ENCODE measurements at regions not wholly inside any gene's neighbourhood (a gene's known extent, or its start where the extent isn't known, plus 50 kb on each side); places are given as distances from the start of the nearest gene placed in this dataset.

- no peak for DNase-seq
- H3K56ac ChIP-seq (ENCODE audit: low read length) = no peak overlapping the region
- H4K8ac ChIP-seq (ENCODE audit: low read depth, low read length) = no peak overlapping the region
- no peak overlapping the region for H2AK5ac ChIP-seq (ENCODE audit: low read length)
- H3K23ac ChIP-seq (ENCODE audit: low read length) = no peak overlapping the region
- H3K18ac ChIP-seq (ENCODE audit: low read length) = no peak overlapping the region
- no peaks in the 10 kb centered on the region for H3K79me1 ChIP-seq (ENCODE audit: low read length)
- H3K4ac ChIP-seq (ENCODE audit: low read depth, low read length) = no peak overlapping the region
- no peak overlapping the region for H2BK5ac ChIP-seq (ENCODE audit: low read length)
- H4K5ac ChIP-seq (ENCODE audit: low read length) = no peak overlapping the region
- no peak overlapping the region for H3K4me2 ChIP-seq (ENCODE audit: low read length)
- H3K79me2 ChIP-seq (ENCODE audit: control insufficient read depth, insufficient read depth, low read length) = no peaks in the 10 kb centered on the region
- H3K4me1 ChIP-seq (ENCODE audit: control insufficient read depth, low read depth, low read length) = no peaks in the 10 kb centered on the region
- no peak overlapping the region for H3K4me3 ChIP-seq (ENCODE audit: low read length)
- H3K9ac ChIP-seq (ENCODE audit: low read length) = no peak overlapping the region
- H2BK15ac ChIP-seq (replicated peaks; ENCODE audit: low read depth) = no peak overlapping the region
- H3K27ac ChIP-seq (ENCODE audit: low read depth, low read length) = no peak overlapping the region
- WGBS (ENCODE audit: extremely low coverage, insufficient coverage, low lambda C conversion rate) = no CpG with 5 or more reads among the region's 7 CpGs
- no peak overlapping the region for H2BK120ac ChIP-seq (ENCODE audit: low read depth, low read length)
- H3K27me3 ChIP-seq (ENCODE audit: insufficient read depth, low read length, poor library complexity) = no peaks in the 10 kb centered on the region
- no peaks in the 10 kb centered on the region for H3K36me3 ChIP-seq (ENCODE audit: control insufficient read depth, insufficient read depth, low read length)
These were observed 87.4 kb upstream of the THBS2 start for GRCh38 chr6:169341065-169341464.

DNA sequence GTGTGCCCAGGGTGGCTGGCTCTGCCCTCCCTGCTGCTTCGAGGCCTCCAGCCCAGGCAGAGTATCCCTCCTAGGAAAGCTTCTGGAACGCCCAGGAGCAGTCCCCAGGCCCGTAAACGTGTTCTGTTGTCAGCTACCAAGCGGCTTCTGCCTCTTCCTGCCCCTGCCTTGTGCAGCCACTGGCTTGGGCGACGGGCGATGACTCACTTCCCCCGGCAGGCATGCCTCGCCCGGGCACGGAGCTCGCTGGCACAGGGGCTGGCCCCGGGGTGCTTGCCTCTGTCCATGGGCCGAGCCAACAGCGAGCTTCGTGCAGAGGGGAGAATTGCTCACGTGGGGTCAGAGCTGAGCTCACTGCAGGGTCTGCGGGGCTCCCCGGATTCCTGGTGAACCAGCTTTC is 86.7 kb upstream of the THBS2 start:
- Histone ChIP-seq H2BK120ac (ENCODE audit: low read depth, low read length) (no peak overlapping the region), H3K4me1 (ENCODE audit: control insufficient read depth, low read depth, low read length) (no peaks in the 10 kb centered on the region), H3K27ac (ENCODE audit: low read depth, low read length) (no peak overlapping the region)

DNA sequence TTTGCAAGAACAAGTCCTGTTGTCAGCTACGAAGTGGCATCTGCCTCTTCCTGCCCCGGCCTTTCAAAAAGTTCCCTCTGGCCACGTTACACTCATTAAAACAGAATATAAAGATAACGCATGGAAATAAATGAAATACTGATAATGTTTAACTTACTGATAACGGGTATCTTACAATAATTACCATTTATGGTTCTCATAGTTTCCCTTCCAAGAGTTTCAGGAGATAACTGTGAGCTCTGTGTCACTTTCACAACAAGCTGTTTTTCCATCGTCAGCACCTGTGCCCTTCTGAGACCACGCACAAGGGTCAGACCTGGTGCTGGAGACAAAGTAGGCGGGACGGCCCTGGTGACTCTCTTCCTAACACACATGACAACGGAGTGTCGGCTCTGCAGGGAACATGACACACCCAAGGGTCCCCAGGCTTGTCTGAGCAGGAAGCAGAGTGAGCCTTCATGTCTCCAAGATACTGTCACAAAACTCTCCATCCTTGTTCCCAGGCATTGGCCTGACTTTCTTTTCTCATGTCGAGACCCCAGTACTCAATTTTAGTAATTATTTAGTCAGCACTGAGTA is 86.2 kb upstream of the THBS2 start:
- Histone ChIP-seq H3K9ac (ENCODE audit: low read length) (no peak overlapping the region), H3K27me3 (ENCODE audit: insufficient read depth, low read length, poor library complexity) (no peaks in the 10 kb centered on the region), H3K18ac (ENCODE audit: low read length) (no peak overlapping the region), H3K4me3 (ENCODE audit: low read length) (no peak overlapping the region), H3K79me2 (ENCODE audit: control insufficient read depth, insufficient read depth, low read length) (no peaks in the 10 kb centered on the region), H2BK120ac (ENCODE audit: low read depth, low read length) (no peak overlapping the region), H2AK5ac (ENCODE audit: low read length) (no peak overlapping the region), H3K36me3 (ENCODE audit: control insufficient read depth, insufficient read depth, low read length) (no peaks in the 10 kb centered on the region), H3K23ac (ENCODE audit: low read length) (no peak overlapping the region), H4K5ac (ENCODE audit: low read length) (no peak overlapping the region), H3K56ac (ENCODE audit: low read length) (no peak overlapping the region), H2BK15ac (replicated peaks; ENCODE audit: low read depth) (no peak overlapping the region), H4K8ac (ENCODE audit: low read depth, low read length) (no peak overlapping the region), H3K79me1 (ENCODE audit: low read length) (no peaks in the 10 kb centered on the region), H3K4me2 (ENCODE audit: low read length) (no peak overlapping the region), H3K27ac (ENCODE audit: low read depth, low read length) (no peak overlapping the region), H3K4me1 (ENCODE audit: control insufficient read depth, low read depth, low read length) (no peaks in the 10 kb centered on the region), H3K4ac (ENCODE audit: low read depth, low read length) (no peak overlapping the region), H2BK5ac (ENCODE audit: low read length) (no peak overlapping the region)
- DNase-seq = no peak
- WGBS (ENCODE audit: extremely low coverage, insufficient coverage, low lambda C conversion rate) = no CpG with 5 or more reads among the region's 12 CpGs

More for the DNA sequence above, 86.7 kb upstream of the THBS2 start:
- no CpG with 5 or more reads among the region's 20 CpGs for WGBS (ENCODE audit: extremely low coverage, insufficient coverage, low lambda C conversion rate)
- H3K36me3 ChIP-seq (ENCODE audit: control insufficient read depth, insufficient read depth, low read length) = no peaks in the 10 kb centered on the region
- H4K5ac ChIP-seq (ENCODE audit: low read length) = no peak overlapping the region
- H3K4me2 ChIP-seq (ENCODE audit: low read length) = no peak overlapping the region
- H2BK15ac ChIP-seq (replicated peaks; ENCODE audit: low read depth) = no peak overlapping the region
- no peaks in the 10 kb centered on the region for H3K79me1 ChIP-seq (ENCODE audit: low read length)
- no peak overlapping the region for H2BK5ac ChIP-seq (ENCODE audit: low read length)
- no peak overlapping the region for H3K9ac ChIP-seq (ENCODE audit: low read length)
- H3K23ac ChIP-seq (ENCODE audit: low read length) = no peak overlapping the region
- DNase-seq = no peak
- H3K56ac ChIP-seq (ENCODE audit: low read length) = no peak overlapping the region
- H3K27me3 ChIP-seq (ENCODE audit: insufficient read depth, low read length, poor library complexity) = no peaks in the 10 kb centered on the region
- H3K4ac ChIP-seq (ENCODE audit: low read depth, low read length) = no peak overlapping the region
- no peak overlapping the region for H2AK5ac ChIP-seq (ENCODE audit: low read length)
- no peak overlapping the region for H3K18ac ChIP-seq (ENCODE audit: low read length)
- no peaks in the 10 kb centered on the region for H3K79me2 ChIP-seq (ENCODE audit: control insufficient read depth, insufficient read depth, low read length)
- no peak overlapping the region for H3K4me3 ChIP-seq (ENCODE audit: low read length)
- H4K8ac ChIP-seq (ENCODE audit: low read depth, low read length) = no peak overlapping the region

- Histone ChIP-seq H3K36me3 (ENCODE audit: control insufficient read depth, insufficient read depth, low read length) (no peaks in the 10 kb centered on the region), H4K5ac (ENCODE audit: low read length) (no peak overlapping the region), H3K79me2 (ENCODE audit: control insufficient read depth, insufficient read depth, low read length) (no peaks in the 10 kb centered on the region), H3K23ac (ENCODE audit: low read length) (no peak overlapping the region), H2BK120ac (ENCODE audit: low read depth, low read length) (no peak overlapping the region), H3K79me1 (ENCODE audit: low read length) (no peaks in the 10 kb centered on the region), H3K9ac (ENCODE audit: low read length) (no peak overlapping the region), H3K4ac (ENCODE audit: low read depth, low read length) (no peak overlapping the region), H2BK15ac (replicated peaks; ENCODE audit: low read depth) (no peak overlapping the region), H3K27me3 (ENCODE audit: insufficient read depth, low read length, poor library complexity) (no peaks in the 10 kb centered on the region), H3K4me2 (ENCODE audit: low read length) (no peak overlapping the region), H4K8ac (ENCODE audit: low read depth, low read length) (no peak overlapping the region), H2AK5ac (ENCODE audit: low read length) (no peak overlapping the region), H3K4me1 (ENCODE audit: control insufficient read depth, low read depth, low read length) (no peaks in the 10 kb centered on the region), H2BK5ac (ENCODE audit: low read length) (no peak overlapping the region), H3K18ac (ENCODE audit: low read length) (no peak overlapping the region), H3K56ac (ENCODE audit: low read length) (no peak overlapping the region), H3K4me3 (ENCODE audit: low read length) (no peak overlapping the region), H3K27ac (ENCODE audit: low read depth, low read length) (no peak overlapping the region)
- WGBS (ENCODE audit: extremely low coverage, insufficient coverage, low lambda C conversion rate) = no CpG with 5 or more reads among the region's 9 CpGs
- DNase-seq = no peak
These were observed 85.4 kb upstream of the THBS2 start for GRCh38 chr6:169339025-169339424.

- H4K5ac ChIP-seq (ENCODE audit: low read length) = no peak overlapping the region
- no peak overlapping the region for H2BK15ac ChIP-seq (replicated peaks; ENCODE audit: low read depth)
- H3K4me2 ChIP-seq (ENCODE audit: low read length) = no peak overlapping the region
- DNase-seq = no peak
- no peak overlapping the region for H2BK5ac ChIP-seq (ENCODE audit: low read length)
- H3K27me3 ChIP-seq (ENCODE audit: insufficient read depth, low read length, poor library complexity) = no peaks in the 10 kb centered on the region
- H3K4me3 ChIP-seq (ENCODE audit: low read length) = no peak overlapping the region
- no peaks in the 10 kb centered on the region for H3K36me3 ChIP-seq (ENCODE audit: control insufficient read depth, insufficient read depth, low read length)
- no peaks in the 10 kb centered on the region for H3K79me2 ChIP-seq (ENCODE audit: control insufficient read depth, insufficient read depth, low read length)
- no peak overlapping the region for H2BK120ac ChIP-seq (ENCODE audit: low read depth, low read length)
- no peak overlapping the region for H3K27ac ChIP-seq (ENCODE audit: low read depth, low read length)
- H3K9ac ChIP-seq (ENCODE audit: low read length) = no peak overlapping the region
- H3K18ac ChIP-seq (ENCODE audit: low read length) = no peak overlapping the region
- H4K8ac ChIP-seq (ENCODE audit: low read depth, low read length) = no peak overlapping the region
- H3K79me1 ChIP-seq (ENCODE audit: low read length) = no peaks in the 10 kb centered on the region
- no peak overlapping the region for H2AK5ac ChIP-seq (ENCODE audit: low read length)
- H3K4ac ChIP-seq (ENCODE audit: low read depth, low read length) = no peak overlapping the region
- no peak overlapping the region for H3K23ac ChIP-seq (ENCODE audit: low read length)
- H3K4me1 ChIP-seq (ENCODE audit: control insufficient read depth, low read depth, low read length) = no peaks in the 10 kb centered on the region
- no peak overlapping the region for H3K56ac ChIP-seq (ENCODE audit: low read length)
- WGBS (ENCODE audit: extremely low coverage, insufficient coverage, low lambda C conversion rate) = no CpG with 5 or more reads among the region's 11 CpGs
These were observed 84.3 kb upstream of the THBS2 start for GRCh38 chr6:169337886-169338445.

DNA sequence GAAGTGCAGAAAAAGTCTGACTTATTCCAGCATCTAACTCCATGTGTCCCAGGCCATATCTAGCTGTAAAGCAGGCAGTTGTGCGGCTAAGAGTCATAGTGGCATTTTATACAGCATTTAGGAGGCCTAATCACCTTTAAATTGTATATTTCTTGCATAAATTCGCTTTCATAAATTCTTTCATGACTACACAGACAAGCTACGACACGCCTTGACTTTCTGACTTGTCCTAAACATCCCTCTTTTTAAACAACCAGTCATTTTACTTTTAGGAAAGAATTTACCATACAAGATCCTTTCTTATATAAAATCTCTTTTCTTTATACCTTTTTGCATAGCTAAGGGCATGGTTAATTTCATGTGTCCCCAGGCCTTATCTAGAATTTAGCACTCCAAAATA is 81.7 kb upstream of the THBS2 start:
- WGBS (ENCODE audit: extremely low coverage, insufficient coverage, low lambda C conversion rate) = 100% methylated on average over 2 of the region's 4 CpGs
- H3K36me3 ChIP-seq (ENCODE audit: control insufficient read depth, insufficient read depth, low read length) = no peaks in the 10 kb centered on the region
- no peak overlapping the region for H4K5ac ChIP-seq (ENCODE audit: low read length)

More for the DNA sequence above, 81.7 kb upstream of the THBS2 start:
- no peaks in the 10 kb centered on the region for H3K4me1 ChIP-seq (ENCODE audit: control insufficient read depth, low read depth, low read length)
- no peak overlapping the region for H2BK120ac ChIP-seq (ENCODE audit: low read depth, low read length)
- no peak overlapping the region for H3K23ac ChIP-seq (ENCODE audit: low read length)
- no peak overlapping the region for H3K4me2 ChIP-seq (ENCODE audit: low read length)
- H3K79me2 ChIP-seq (ENCODE audit: control insufficient read depth, insufficient read depth, low read length) = no peaks in the 10 kb centered on the region
- no peak for DNase-seq
- no peak overlapping the region for H2AK5ac ChIP-seq (ENCODE audit: low read length)
- no peak overlapping the region for H3K27ac ChIP-seq (ENCODE audit: low read depth, low read length)
- no peak overlapping the region for H3K9ac ChIP-seq (ENCODE audit: low read length)
- no peaks in the 10 kb centered on the region for H3K27me3 ChIP-seq (ENCODE audit: insufficient read depth, low read length, poor library complexity)
- no peak overlapping the region for H3K4ac ChIP-seq (ENCODE audit: low read depth, low read length)
- H2BK15ac ChIP-seq (replicated peaks; ENCODE audit: low read depth) = no peak overlapping the region
- no peak overlapping the region for H3K56ac ChIP-seq (ENCODE audit: low read length)
- no peak overlapping the region for H3K4me3 ChIP-seq (ENCODE audit: low read length)
- no peaks in the 10 kb centered on the region for H3K79me1 ChIP-seq (ENCODE audit: low read length)
- H4K8ac ChIP-seq (ENCODE audit: low read depth, low read length) = no peak overlapping the region
- H2BK5ac ChIP-seq (ENCODE audit: low read length) = no peak overlapping the region
- H3K18ac ChIP-seq (ENCODE audit: low read length) = no peak overlapping the region

Data from mesendoderm (in vitro differentiated cells).